ENCODE measurements at regions not wholly inside any gene's neighbourhood (a gene's known extent, or its start where the extent isn't known, plus 50 kb on each side); places are given as distances from the start of the nearest gene placed in this dataset.

DNA sequence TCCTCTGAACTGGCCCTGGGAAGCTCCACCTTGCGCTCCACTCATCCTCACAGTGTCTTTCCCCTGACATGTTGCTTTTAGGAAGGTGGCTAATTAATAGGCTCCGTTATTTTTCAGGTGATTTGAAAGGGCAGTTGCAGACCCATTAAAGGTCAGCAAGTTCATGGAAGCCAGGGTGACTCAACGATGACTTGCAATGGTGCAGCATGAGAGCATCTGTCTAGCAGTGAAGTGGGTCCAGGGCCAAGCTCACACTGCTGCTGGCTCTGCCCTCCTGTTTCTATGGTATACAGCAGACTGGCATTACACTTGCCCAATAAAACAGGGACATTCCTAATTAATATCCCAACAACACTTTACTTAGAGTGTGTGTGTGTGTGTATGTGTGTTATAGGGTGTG, 68.8 kb upstream of the WDR11 start:
- TF ChIP-seq EZH2 (IDR thresholded peaks at IDR 0.05) (no peak), EZH2phosphoT487 (IDR thresholded peaks at IDR 0.05) (no peak)
- TF ChIP-seq, protein P1, sequence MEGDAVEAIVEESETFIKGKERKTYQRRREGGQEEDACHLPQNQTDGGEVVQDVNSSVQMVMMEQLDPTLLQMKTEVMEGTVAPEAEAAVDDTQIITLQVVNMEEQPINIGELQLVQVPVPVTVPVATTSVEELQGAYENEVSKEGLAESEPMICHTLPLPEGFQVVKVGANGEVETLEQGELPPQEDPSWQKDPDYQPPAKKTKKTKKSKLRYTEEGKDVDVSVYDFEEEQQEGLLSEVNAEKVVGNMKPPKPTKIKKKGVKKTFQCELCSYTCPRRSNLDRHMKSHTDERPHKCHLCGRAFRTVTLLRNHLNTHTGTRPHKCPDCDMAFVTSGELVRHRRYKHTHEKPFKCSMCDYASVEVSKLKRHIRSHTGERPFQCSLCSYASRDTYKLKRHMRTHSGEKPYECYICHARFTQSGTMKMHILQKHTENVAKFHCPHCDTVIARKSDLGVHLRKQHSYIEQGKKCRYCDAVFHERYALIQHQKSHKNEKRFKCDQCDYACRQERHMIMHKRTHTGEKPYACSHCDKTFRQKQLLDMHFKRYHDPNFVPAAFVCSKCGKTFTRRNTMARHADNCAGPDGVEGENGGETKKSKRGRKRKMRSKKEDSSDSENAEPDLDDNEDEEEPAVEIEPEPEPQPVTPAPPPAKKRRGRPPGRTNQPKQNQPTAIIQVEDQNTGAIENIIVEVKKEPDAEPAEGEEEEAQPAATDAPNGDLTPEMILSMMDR (IDR thresholded peaks at IDR 0.05): no peak
